VCaP (cell line): ENCODE measurements at regions not wholly inside any gene's neighbourhood (a gene's known extent, or its start where the extent isn't known, plus 50 kb on each side); places are given as distances from the start of the nearest gene placed in this dataset.

Experiments
- H3K27ac ChIP-seq: fragments of 450-650 bp; 2 replicates; pipeline ENCODE4 v1.5.1; 2017
- CTCF ChIP-seq: fragments of 450-650 bp; conservative IDR thresholded peaks from 2 replicates; pipeline ENCODE4 v1.5.1; 2017; ENCODE audit warnings: mild to moderate bottlenecking, moderate library complexity

GRCh38 chr2:189248141-189248540, 68.6 kb upstream of the COL5A2 start:
- no peak overlapping the region for H3K27ac ChIP-seq
- no peak for TF ChIP-seq CTCF

- TF ChIP-seq CTCF, result no peak
- no peak overlapping the region for H3K27ac ChIP-seq
Measured at GRCh38 chr2:189249171-189249570, 69.6 kb upstream of the COL5A2 start.

GRCh38 chr2:189249901-189250300, 70.3 kb upstream of the COL5A2 start:
- peak overlapping the region; percentile 13; the same call in 1 of the 2 replicates for H3K27ac ChIP-seq

GRCh38 chr2:189252991-189253675, 73.6 kb upstream of the COL5A2 start:
- no peak overlapping the region for H3K27ac ChIP-seq
- TF ChIP-seq CTCF, result no peak

More at GRCh38 chr2:189249901-189250300, 70.3 kb upstream of the COL5A2 start:
- TF ChIP-seq CTCF, result no peak

- no peak overlapping the region for H3K27ac ChIP-seq
- TF ChIP-seq CTCF, result no peak
Measured at GRCh38 chr2:189253836-189254235, 74.3 kb upstream of the COL5A2 start.

- no peak overlapping the region for H3K27ac ChIP-seq
Measured at GRCh38 chr2:189254268-189254883, 74.8 kb upstream of the COL5A2 start.

GRCh38 chr2:189255711-189256110, 76.2 kb upstream of the COL5A2 start:
- TF ChIP-seq CTCF, result no peak
- H3K27ac ChIP-seq, result no peak overlapping the region

More at GRCh38 chr2:189254268-189254883, 74.8 kb upstream of the COL5A2 start:
- TF ChIP-seq CTCF, result no peak
